HG03039 (cell line): ENCODE measurements at regions not wholly inside any gene's neighbourhood (a gene's known extent, or its start where the extent isn't known, plus 50 kb on each side); places are given as distances from the start of the nearest gene placed in this dataset.

Experiments
- ATAC-seq: cut with Tn5 transposase; IDR thresholded peaks from one replicate; pipeline ENCODE4 v1.9.1; 2021; ENCODE audit warnings: mild to moderate bottlenecking, moderate library complexity; ENCODE audit not compliant: unreplicated experiment

DNA sequence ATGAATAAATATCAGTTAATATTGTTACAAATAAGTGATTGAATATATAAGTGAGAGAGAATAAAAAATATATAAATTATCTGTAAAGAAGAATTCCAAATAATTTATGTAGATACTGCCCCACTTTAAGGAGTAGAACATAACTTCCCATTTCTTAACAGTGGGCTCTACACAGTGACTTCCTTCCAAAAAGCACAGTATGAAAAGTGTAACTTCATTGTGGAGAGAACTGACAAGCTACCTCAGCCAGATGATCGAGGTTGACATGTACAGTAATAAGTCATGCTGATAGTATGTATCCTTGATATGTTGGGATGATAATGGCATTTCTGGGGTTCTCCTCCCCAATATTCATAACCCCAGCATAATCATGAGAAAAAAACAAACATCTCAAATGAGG, 191.9 kb upstream of the FN1 start:
- no peak for ATAC-seq

DNA sequence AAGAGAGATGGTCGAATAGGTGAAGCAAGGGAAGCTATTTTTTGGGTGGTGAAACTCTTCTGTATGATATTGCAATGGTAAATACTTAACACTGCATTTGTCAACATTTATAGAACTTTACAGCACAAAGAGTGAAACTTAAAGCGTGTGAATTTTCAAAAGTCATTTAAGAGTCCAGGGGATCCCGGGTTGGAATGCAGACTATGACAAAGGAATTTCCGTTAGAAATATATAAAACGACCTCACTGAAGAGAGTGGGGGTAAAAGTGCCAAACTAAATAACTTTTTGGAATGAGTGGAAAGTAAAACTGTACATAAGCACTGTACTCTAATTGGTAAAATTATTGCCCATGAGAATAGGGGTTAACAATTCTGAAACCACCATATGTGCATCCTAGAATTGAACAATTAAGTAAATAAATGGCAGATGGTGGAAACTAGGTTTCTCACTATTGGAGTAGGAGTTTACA, 191.0 kb upstream of the FN1 start:
- no peak for ATAC-seq

DNA sequence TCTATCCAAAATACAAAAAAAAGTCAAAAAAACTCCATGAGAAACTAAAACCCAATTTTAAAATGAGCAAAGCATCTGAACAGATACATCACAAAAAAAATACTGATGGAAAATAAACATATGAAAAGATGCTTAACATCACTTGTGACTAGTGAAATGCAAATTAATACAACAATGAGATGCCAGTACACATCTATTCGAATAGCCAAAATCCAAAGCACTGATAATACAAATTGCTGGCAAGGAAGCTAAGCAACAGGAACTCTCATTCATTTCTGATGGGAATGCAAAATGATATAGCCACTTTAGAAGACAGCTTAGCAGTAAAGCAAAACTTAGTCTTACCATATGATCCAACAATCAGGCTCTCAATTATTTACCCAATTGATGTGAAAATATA, 190.2 kb upstream of the FN1 start:
- ATAC-seq = no peak

DNA sequence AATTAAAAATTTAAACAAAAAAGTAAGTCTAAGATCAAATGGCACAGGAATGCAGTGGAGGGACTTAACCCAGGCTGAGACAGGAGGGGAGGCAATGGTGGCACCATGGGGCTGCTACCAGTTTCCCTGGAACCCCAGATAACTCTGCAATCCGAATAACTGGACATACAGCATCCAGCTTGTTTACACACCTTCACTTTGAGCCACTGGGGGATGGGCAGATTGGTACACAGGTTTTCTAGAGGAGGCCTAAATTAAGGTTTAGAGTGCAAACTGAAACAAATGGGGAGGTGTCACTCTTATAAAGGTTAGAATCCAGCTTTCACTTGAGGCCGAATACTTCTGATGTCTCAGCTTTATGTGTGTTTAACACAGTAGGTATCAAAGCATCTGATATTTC, 189.3 kb upstream of the FN1 start:
- no peak for ATAC-seq

DNA sequence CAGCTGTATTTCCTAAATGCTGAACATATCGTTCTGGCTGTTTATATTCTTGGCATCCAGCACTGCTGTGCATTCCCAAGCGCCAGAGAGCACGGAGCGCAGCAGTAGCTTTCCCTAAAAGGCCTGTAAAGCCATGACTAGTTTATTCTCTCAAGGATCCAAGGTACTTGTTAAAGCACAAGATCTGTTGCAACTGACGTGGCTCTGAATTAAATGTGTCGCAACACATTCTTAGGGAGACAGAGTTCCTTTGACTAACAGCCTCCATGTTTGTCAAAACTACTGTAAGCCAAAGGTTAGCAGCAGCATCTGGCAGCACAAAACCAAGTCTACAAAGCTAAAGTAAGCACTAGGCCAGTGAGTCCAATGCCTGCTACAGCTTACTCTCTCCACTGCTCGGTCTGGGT, 188.6 kb upstream of the FN1 start:
- no peak for ATAC-seq

DNA sequence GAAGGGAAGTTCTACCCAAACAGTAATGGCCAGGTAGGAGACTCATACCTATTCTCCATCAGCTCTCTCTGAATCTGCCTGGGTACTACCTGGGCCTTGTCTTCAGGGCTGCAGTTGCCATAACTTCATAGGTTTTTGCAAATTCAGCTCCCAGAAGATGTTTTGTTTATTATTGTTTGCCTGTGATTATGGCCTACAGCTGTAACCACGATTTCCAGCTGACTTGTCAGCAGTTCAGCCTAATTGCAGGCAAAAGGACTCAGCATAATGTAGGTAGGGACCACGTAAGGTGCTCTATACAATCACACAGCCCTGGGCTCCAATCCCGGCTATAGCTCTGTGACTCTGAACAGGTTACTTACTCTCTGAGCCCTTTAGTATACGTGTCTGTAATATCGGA, 187.0 kb upstream of the FN1 start:
- ATAC-seq = no peak

DNA sequence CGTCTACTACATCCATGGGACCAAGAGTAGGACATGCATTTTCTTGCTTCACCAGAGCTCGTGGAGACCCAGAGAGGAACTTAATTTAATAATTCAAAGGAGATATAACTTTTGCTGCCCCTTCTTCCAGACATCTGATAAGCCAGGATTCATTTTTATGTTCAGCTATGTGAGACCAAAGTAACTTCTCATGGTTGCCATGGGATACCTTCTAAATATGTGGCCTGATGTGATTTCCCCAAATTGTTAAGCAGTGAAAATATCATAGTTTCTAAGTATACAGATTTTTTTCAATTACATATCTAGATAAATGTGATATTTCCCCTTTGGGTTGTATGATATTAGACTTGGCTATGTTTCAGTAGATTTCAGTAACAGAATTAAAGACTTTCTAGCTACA, 185.5 kb upstream of the FN1 start:
- ATAC-seq = no peak

DNA sequence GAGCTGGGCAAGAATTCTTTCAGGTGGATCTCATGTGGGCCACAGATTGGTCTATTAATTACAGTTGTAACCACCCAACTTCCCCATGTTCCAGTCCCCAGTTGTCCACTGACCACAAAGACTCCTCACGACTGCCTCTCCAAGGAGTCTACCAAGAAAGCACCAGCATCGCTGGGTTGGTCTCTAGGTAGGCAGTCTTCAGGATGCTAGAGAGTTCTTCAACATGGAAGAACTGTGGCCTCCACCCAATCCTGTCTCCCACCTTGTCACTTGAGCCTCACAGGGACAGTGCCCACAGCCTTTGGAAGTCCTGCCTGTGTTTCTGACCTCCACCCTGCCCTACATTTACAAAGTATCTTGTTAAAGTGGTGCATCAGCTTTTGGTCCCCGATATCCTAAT, 184.7 kb upstream of the FN1 start:
- ATAC-seq = no peak

DNA sequence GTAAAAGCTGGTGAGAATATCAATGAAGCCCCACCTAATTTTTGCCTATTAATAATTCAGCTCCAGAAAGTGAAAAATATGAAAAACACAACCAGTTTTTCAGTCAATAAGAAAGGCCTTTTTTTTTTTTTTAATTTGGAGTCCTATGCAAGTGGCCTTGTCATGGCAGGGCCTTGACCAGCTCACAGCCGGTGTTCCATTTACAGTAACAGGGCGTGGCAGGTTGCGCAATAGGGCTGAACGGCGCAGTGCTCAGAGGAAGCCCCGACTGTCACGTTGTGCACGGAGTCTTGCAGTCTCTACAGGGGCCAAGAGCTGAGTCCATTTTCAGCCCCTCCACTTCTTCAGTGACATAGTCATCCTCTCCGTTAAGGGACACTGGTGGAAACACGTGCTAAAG, 184.1 kb upstream of the FN1 start:
- ATAC-seq = no peak

DNA sequence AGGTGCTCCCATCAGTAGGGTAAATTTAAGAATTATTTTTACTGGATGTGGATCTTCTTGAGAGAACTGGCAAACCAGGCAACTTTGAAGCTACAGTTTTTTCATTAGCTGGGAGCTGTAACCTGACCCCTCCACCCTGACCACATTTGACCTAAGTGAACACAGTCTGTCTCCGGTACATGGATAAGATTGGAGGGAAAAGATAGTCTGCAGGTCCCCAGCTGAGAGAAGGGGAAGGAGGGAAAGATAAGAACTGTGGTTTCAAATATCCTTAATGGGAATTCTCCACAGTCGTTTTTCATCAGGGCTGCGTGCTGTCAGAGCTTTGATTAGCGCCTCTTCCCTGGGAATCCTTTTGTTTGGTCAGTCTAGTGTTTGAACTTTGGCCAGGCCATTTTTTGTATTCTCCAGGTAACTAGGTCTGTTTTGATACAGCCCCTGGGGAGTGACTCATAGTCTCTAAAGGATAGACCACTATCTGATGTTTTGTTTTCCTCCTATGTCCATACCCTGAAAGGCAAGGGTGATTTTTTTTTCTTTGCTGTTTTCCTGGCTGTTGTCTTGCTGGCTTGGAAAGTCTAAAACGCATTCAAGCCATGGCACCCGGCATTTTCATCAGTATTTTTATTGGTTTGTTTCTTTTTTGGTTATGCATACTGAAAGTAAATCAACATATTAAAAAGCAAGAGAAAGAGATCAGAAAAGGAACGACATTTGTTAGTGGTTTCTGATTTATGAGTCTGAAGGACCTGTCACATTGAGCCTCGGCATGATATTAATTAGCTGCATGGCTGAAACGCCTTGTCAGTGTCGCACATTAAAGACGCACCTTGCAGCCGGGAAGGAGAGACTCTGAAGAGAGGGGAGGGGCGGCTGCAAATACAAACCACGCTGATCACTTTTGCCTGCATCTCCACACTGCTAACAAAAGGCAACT, 183.4 kb upstream of the FN1 start:
- no peak for ATAC-seq

DNA sequence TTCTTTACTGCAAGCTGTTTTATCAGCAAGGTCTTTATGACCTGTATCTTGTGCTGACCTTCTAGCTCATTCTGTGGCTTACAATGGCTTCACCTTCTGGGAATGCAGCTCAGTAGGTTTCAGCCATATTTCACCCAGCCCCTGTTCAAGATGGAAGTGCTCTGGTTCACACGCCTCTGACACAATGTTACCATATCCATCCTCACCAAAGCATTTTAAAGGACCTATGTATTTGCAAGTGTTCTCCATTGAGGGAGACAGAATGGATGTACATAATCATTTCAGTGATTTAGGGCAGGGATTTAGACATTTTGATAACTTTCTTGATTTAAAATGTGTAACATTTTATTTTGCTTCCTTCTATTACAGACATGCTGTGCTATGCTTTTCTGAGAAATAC, 182.3 kb upstream of the FN1 start:
- no peak for ATAC-seq

DNA sequence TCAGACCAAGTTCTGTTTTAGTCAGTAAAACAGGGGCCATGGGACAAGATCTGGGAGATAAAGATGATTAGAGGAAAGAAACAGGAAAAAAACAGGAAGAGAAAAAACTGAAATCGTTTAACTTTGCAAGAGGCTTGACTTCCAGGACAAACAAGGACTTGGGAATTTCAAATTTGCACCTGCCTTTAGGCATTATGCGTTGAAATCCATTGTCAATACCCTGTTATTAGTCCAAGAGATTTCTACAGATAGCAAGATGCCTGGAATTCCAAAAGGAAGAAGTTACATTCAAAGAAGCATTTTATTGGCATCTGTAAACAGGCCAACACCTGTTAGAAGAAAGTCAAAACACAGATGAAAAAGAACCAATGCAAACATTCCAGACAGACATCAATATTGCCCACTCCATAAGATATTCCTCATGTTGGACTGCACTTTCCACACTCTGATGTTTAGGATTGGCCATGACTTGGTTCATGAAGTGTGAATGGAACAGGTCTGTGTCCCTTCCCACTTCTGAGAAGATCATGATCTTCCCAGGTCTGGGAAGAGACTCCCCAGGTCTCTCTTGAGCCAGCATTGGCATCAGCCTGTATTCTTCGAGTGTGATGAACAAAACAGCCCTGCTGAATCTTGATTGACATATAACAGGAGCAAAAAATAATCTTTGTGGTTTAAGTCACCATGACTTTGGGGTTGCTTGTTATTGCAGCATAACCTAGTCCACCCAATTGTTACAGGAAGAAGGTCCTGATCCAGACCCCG, 181.4 kb upstream of the FN1 start:
- no peak for ATAC-seq

DNA sequence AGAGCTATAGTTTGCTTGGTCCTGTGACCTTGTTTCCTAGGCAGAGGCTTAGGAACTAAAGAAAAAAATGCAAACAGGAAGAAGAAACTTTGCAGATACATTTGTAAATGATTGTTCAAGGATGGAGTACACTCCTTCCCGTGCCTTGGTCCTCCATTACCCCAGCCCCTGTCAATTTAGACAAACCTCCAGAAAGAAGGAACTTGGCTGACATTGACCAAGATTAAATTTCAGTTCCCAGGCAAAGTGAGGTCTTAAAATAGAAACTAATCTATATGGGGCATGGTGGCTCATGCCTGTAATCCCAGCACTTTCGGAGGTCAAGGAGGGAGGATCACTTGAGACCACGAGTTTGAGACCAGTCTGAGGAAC, 179.9 kb upstream of the FN1 start:
- no peak for ATAC-seq

DNA sequence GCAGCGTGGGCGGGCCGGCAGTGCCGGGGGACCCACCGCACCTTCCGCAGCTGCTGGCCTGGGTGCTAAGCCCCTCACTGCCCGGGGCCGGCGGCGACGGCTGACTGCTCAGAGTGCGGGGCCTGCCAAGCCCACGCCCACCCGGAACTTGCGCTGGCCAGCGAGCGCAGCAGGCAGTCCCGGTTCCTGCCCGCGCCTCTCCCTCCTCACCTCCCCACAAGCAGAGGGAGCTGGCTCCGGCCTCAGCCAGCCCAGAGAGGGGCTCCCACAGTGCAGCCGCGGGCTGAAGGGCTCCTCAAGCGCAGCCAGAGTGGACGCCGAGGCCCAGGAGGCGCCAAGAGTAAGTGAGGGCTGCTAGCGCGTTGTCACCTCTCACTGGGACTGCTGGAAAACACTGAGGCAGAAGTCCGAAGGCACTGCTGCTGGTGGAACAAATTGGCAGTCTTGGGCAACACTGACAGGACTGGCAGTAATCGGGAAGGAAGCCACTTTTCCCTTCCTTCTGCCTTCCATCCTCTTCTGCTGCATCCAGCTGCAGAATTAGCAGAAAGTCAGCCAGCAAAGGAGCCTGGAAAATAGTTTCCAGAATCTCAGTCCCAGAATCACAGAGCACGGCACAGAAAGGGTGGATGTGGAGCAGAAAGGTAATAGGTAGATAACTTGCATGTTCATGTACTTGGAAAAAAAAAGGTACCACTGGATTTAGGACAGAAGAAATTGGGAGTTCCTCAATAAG, 179.4 kb upstream of the FN1 start:
- no peak for ATAC-seq

DNA sequence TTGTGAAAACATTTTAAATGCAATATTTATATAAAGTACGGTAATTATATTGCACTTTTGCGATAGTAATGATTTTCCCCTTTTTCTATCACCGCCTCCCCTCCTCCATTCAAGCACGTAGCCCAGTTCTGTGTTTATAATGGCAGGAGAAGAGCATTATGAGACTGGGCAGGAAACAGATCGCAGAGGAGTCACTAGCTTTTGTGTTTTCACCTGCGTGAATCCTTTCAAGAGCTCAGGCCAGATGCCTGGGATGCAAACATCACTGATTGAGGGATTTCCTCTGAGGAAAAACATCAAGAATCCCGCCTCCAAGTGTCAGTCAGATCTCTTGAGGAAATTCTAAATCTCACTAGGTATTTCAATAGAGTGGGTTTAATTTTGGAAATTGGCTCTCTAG, 178.4 kb upstream of the FN1 start:
- ATAC-seq = no peak

DNA sequence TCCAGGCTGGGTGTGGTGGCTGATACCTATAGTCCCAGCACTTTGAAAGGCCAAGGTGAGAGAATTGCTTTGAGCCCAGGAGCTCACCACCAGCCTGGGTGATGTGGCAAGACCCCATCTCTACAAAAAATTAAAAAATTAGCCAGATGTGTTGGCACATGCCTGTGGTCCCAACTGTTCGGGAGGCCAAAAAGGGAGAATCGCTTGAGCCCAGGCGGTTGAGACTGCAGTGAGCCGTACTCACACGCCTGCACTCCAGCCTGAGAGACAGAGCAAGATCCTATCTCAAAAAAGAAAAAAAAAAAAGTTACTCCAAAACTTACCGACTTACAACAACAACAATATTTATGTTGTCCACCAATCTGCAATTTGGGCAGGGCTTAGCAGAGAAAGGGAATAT, 178.0 kb upstream of the FN1 start:
- ATAC-seq = no peak

DNA sequence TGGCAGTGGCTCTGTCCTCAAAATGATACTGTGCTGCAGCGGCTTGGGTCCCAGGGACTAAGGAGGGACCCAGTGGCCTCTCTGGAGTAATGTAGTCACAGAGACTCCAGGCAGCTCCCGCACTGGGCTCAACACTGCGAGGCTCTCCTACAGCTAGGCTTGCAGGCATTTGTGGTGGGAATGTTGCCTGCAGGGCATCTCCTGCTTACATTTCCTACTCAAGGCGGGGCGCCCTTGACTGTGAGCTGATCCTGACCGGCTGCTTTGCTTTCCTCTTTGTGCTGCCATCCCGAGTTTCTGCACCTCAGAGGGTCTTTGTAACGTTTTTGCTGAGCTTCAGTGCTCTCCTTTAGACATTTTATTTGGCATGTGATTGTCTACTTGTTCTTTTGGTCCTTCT, 177.4 kb upstream of the FN1 start:
- no peak for ATAC-seq

DNA sequence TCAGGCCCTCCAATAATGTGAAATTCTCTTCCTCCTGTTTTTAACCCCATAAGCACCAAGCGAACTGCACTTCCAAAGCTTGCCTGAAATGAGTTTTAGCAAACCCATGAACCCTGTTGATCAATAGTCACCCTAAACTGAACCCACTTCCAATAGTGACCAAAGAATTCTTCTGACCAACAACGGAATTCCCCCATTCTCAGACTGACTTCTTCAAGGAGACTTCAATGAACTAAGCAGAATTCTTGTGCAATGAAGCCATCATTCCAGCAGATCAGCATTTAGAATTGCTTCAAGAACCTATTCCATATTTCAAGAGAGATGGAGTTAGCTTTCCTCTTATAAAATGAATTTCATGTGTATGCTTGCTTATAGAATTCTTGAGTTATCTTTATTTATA, 176.9 kb upstream of the FN1 start:
- no peak for ATAC-seq

DNA sequence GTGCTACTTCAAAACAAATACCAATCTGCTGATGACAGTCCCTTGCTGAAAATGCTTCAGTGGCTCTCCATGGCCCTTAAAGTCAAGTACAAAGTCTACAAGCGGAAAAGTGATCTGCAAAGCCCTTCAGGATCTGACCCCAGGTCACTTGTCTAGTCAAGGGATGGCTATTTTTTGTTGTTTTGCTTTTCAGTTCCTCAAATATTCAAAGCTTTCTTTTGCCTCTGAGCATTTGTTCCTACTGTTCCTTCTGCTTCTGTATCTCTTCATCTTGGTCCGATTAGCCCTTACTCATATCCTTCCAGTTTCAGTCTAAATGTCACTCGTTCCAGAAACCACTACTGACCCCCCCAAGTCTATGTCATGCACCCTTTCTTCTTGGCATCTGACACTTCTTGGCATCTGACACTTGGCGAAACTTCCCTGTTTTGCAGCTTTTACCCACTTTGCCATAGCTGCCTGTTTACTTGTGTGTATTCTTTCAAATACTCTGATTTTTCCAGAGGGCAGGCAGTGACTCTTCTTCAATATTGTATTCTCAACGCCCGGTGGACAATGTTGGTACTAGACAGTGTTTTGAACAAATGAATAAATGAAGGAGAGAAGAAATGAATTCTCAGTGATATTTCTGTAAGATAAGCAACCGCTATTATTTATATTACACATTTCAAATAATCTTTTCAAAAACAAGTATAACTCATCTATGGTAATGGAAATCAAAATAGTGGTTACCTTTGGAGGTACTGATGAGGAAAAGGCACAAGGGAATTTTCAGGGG, 175.9 kb upstream of the FN1 start:
- ATAC-seq = no peak

DNA sequence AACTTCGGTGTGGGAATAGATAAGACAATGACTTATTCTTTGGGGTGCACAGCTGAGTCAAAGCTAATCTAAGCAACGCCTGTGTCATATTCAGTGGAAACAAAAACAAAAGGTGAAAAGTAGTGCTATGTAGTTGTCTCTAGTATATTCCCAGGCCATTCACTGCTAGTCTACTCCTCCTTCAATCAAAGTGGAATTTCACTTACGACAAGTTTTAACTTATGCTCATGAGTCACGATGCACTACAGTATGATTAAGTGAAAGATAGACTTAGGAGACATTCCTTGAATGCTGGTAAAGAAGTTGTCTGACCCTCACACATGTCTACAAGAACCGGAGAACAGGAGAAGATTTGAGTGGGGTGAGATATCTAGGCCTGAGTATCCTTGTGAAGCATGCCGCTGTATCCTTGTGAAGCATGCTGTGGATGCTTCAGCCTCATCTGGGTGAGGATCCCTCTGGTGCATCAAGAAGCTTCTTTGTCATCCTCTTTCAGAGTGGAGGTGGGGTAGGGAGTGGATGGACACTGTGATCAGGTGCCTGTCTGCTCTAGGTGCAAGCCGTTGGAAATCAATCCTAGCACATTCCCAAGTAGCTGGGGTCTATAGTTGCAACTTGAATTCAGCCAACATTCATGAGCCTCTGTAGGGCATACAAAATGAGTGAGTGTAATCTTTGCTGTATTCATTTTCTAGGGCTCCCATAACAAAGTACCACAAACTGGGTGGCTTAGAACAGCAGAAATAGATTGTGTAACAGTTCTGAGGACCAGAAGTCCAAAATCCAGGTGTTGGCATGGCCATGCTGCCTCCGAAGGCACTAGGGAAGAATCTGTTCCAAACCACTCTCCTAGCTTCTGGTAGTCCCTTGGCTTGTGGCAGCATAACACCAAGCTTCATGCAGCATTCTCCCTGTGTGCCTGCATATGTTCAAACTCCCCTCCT, 173.5 kb upstream of the FN1 start:
- ATAC-seq = no peak
